GM12891 (cell line): ENCODE measurements at regions not wholly inside any gene's neighbourhood (a gene's known extent, or its start where the extent isn't known, plus 50 kb on each side); places are given as distances from the start of the nearest gene placed in this dataset.

ENCODE experiments used
- POLR2A ChIP-seq: IDR thresholded peaks from 2 replicates; pipeline ENCODE4 v1.6.1; 2011; ENCODE audit warnings: low read depth, low read length, control low read depth
- POLR2AphosphoS5 ChIP-seq: IDR thresholded peaks from 2 replicates; pipeline ENCODE4 v1.6.1; 2011; ENCODE audit warnings: low read depth, low read length, control low read depth

- TF ChIP-seq POLR2A = no peak
- no peak for TF ChIP-seq POLR2AphosphoS5
Observed at GRCh38 chr9:107118863-107119624, 164.0 kb upstream of the RAD23B start.
